ENCODE measurements at regions not wholly inside any gene's neighbourhood (a gene's known extent, or its start where the extent isn't known, plus 50 kb on each side); places are given as distances from the start of the nearest gene placed in this dataset.

- TF ChIP-seq CTCF (IDR thresholded peaks at IDR 0.05) (no peak), POLR2A (IDR thresholded peaks at IDR 0.05) (no peak), EP300 (IDR thresholded peaks at IDR 0.05; ENCODE audit: low read depth) (no peak), POLR2AphosphoS5 (IDR thresholded peaks at IDR 0.05) (no peak)
These were observed 185.8 kb upstream of the FLRT2 start for GRCh38 chr14:85344171-85344570.

All from transverse colon (tissue), 4 donors.